AG04450 (cell line): ENCODE measurements at regions not wholly inside any gene's neighbourhood (a gene's known extent, or its start where the extent isn't known, plus 50 kb on each side); places are given as distances from the start of the nearest gene placed in this dataset.

Source experiments
- CTCF ChIA-PET: fragments of 300-600, 350-600 bp; formaldehyde crosslinking; extraction: SDS; loops from one replicate; lab custom pipeline; 2022; ENCODE audit warnings: antibody characterized with exemption, inconsistent platforms; lab: Charles Lee
- POLR2A ChIA-PET: fragments of 350-600 bp; formaldehyde crosslinking; extraction: SDS; loops from one replicate; lab custom pipeline; 2021; ENCODE audit warnings: antibody characterized with exemption, inconsistent platforms; lab: Yijun Ruan, JAX
- DNase-seq: peaks from one replicate; pipeline ENCODE4 v3.0.0-alpha.2; 2011; ENCODE audit warnings: low read depth, low spot score
- H3K27ac ChIP-seq: one replicate; pipeline ENCODE4 v1.5.1; 2012; ENCODE audit warnings: low read depth, low read length, control low read depth
- H3K27me3 ChIP-seq: one replicate; pipeline ENCODE4 v1.6.0; 2012; ENCODE audit warnings: low read length; ENCODE audit not compliant: control insufficient read depth, insufficient read depth
- H3K4me3 ChIP-seq: 2 replicates; pipeline ENCODE4 v1.5.1; 2011; ENCODE audit warnings: mild to moderate bottlenecking, low read depth, low read length, control low read depth
- H3K9me3 ChIP-seq: 2 replicates; pipeline ENCODE4 v1.5.1; 2012; ENCODE audit warnings: low read length; ENCODE audit not compliant: control insufficient read depth, insufficient read depth
- CTCF ChIP-seq: IDR thresholded peaks from 2 replicates; pipeline ENCODE4 v1.5.1; 2011; ENCODE audit warnings: low read depth, low read length, control low read depth, inconsistent platforms

DNA sequence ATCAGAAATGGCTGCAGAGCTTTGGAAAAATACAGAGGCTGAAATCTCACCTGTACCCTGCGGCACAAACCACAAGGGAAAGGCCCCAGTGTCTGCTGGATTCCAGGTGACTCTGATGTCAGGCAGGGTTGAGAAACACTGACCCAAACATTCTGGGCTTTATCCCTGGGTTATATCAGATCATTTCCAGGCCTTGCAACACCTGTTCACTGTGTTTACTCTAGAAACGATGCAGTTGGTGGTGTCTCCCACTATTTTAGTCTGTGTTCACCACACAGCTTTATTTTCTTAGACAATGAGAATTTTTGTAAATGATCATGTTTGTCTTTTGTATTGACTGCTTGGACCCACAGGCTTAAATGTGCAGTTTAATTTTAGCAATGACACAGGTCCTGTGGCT lies 151.5 kb upstream of the SDK2 start:
- POLR2A ChIA-PET = no interaction called here

GRCh38 chr17:73797594-73798110 lies 153.4 kb upstream of the SDK2 start:
- DNase-seq = no peak
- Histone ChIP-seq H3K9me3 (peaks cover 13% of the 10 kb centered on the region), H3K4me3 (no peak overlapping the region), H3K27ac (no peak overlapping the region), H3K27me3 (no peaks in the 10 kb centered on the region)
- no peak for TF ChIP-seq CTCF
- POLR2A ChIA-PET = no interaction called here
- CTCF ChIA-PET = no interaction called here

More for the DNA sequence above, 151.5 kb upstream of the SDK2 start:
- TF ChIP-seq CTCF = no peak
- Histone ChIP-seq H3K27me3 (no peaks in the 10 kb centered on the region), H3K27ac (no peak overlapping the region), H3K4me3 (no peak overlapping the region), H3K9me3 (peaks cover 3% of the 10 kb centered on the region)
- CTCF ChIA-PET = no interaction called here
- no peak for DNase-seq

DNA sequence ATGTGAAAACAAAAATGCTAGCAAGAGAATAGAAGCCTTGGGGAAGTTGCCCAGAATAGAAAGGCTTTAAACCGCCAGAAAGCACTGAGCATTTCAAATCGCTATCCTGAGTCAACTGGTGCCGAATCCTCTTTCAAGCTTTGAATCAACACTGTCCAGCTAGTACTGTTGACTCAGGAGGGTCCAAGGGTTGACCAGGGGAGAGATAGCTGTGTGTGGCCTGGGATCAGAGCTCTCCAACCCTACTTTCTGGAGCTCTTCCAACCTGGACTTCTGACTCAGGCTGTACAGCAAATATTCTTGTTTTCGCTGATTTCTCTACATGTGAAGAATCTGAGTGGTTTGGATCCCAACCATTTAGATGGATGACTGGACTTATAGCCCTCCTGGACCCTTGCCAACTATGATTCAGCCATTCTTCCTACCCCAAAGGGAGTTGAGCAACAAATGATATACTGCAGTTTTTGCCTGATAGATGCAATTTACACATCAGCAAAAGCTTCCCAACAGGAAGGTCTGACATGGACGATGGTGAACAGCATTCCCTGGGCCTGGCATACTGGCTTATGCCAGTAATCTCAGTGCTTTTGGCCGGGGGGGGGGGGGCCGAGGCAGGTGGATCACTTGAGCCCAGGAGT lies 154.0 kb upstream of the SDK2 start:
- POLR2A ChIA-PET = no interaction called here
- Histone ChIP-seq H3K4me3 (no peak overlapping the region), H3K27me3 (no peaks in the 10 kb centered on the region), H3K9me3 (peaks cover 13% of the 10 kb centered on the region), H3K27ac (no peak overlapping the region)
- CTCF ChIA-PET = no interaction called here
- DNase-seq = peak; percentile 6
- TF ChIP-seq CTCF = no peak

GRCh38 chr17:73799096-73799495 lies 154.9 kb upstream of the SDK2 start:
- no peaks in the 10 kb centered on the region for H3K27me3 ChIP-seq
- DNase-seq = no peak
- no peak overlapping the region for H3K27ac ChIP-seq
- H3K4me3 ChIP-seq = no peak overlapping the region
- ChIA-PET CTCF (no interaction called here), POLR2A (no interaction called here)
- no peak for TF ChIP-seq CTCF
- H3K9me3 ChIP-seq = peaks cover 20% of the 10 kb centered on the region

DNA sequence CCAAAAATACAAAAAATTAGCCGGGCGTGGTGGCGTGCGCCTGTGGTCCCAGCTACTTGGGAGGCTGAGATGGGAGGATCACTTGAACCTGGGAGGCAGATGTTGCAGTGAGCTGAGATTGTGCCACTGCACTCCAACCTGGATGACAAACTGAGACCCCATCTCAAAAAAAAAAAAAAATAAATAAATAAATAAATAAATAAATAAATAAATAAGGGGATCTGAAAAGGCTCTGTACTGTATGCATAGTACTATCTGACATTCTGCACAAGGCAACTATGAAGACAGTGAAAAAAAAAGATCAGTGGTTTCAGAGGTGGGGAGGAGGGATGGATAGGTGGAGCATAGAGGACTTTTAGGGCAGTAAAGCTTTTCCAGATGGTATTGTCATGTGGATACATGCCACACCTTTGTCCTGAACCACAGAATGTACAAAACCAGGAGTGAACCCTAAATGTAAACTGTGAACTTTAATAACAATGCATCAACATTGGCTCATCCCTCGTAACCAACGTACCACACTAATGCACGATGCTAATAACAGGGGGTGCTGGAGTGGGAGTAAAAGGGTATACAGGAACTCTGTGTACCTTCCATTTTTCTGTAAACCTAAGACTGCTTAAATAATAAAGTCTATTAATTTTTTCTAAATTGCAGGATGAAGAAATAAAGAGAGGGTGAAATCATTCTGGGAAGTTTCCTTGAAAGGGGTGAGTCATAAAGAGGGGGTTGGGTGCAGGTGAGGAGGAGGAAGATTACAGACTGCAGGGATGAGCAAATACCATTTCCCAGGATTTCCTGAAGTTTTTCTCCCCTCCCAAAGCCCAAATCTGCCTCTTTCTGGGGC lies 155.8 kb upstream of the SDK2 start:
- H3K4me3 ChIP-seq = no peak overlapping the region
- POLR2A ChIA-PET = no interaction called here
- CTCF ChIA-PET = no interaction called here
- no peak overlapping the region for H3K27ac ChIP-seq
- no peak for TF ChIP-seq CTCF
- H3K9me3 ChIP-seq = peaks cover 27% of the 10 kb centered on the region
- no peak for DNase-seq
- no peaks in the 10 kb centered on the region for H3K27me3 ChIP-seq
